NCI-H2196 treated with DMSO at 0.1 percent for 48 hours (cell line): ENCODE measurements at regions not wholly inside any gene's neighbourhood (a gene's known extent, or its start where the extent isn't known, plus 50 kb on each side); places are given as distances from the start of the nearest gene placed in this dataset.
"Not testable (repeated sequence)": the region's sequence is repeated elsewhere in the genome, so short reads cannot be mapped to it uniquely, and the experiment has no call there.

ENCODE experiments used
- DNase-seq: peaks from one replicate; lab custom pipeline; 2025; ENCODE audit not compliant: unreplicated experiment; lab: John Stamatoyannopoulos, UW

DNA sequence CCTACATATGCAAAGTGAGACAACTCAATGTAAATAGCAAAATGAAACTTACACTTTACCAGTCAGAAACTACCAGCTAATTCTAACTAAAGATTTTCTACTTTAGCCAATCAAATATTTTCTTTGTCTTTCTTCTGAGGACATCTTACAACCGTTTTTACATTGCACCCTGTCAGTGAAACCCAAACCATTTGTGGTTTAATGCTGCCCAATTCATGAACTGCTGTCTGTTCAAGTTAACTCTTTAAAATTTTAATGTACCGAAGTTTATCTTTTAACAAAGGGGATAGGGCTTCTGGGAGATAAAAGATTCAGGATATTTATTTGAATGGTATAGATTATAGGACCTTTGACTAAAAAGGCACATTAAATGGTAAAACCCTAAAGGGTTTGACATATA lies 121.3 kb upstream of the HDDC2 start:
- DNase-seq, result no peak

DNA sequence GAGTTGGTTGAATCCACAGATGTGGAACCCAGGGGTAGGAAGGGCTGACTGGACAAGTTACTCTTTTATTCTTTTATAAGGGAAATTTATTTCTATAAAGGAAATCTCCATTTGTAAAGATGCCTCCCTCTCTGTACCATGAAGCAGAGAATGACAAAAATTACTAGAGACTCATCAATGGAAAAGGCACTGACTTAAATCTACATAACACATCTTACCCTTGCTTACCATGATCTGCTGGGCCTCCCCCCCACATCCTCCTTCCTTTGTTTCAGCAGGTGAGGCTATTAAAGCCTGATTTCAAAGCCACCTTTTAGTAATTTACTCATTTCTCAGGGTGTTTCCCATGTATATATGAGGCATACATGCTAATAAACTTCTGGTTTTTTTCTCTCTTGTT lies 130.2 kb upstream of the HDDC2 start:
- DNase-seq, result no peak

DNA sequence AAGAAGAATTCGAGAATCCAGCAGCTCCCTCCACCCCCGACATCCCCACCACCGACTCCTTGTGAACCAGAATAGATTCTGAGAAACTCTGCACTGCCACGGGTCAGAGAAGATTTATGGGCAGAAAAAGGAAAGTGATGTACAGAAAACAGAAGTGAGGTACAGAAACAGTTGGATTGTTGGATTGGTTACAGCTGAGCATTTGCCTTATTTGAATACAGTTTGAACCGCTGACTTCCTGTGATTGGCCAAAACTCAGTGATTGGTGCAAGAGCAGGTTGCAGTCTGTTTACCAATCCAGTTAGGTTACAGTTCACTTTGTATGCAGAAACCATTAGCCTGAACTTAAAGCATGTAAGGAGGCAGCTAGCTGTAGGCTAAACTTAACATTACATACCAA lies 131.2 kb upstream of the HDDC2 start:
- DNase-seq, result no peak

DNA sequence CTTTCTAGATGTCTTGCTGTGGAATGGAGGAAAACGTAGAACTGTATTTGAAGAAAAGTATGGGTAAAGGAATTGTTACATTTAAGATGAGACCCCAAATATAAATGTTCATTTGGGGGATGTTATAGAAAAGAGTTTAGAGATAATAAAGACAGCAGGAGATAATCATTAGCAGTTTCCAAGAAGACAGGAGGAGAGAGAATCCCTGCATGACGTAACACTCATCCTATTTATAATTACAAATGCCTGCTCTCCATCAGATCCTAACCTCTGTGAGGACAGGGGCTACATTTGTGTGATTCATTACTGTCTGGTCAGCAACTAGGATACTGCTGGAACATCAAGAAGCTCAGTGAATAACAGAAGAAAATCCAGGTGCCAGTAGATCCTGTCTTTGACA lies 133.0 kb upstream of the HDDC2 start:
- no peak for DNase-seq

DNA sequence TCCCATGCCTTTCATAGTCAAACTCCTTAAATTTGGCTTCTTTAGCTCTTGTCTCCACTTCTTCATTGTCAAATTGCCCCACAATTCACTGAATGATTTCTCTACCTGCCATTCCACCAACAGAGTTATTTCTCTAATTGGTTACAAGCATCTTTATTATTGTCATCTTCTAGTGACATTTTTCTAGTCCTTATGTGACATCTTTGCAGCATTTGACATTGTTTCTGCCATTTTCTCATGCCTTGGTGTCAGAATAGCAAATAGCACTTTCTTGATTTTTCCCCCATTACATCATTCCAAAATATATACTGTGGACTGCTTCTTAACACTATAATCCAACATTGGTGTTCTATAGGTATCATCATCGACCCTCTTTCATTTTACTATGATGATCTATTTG lies 137.7 kb upstream of the HDDC2 start:
- no peak for DNase-seq

DNA sequence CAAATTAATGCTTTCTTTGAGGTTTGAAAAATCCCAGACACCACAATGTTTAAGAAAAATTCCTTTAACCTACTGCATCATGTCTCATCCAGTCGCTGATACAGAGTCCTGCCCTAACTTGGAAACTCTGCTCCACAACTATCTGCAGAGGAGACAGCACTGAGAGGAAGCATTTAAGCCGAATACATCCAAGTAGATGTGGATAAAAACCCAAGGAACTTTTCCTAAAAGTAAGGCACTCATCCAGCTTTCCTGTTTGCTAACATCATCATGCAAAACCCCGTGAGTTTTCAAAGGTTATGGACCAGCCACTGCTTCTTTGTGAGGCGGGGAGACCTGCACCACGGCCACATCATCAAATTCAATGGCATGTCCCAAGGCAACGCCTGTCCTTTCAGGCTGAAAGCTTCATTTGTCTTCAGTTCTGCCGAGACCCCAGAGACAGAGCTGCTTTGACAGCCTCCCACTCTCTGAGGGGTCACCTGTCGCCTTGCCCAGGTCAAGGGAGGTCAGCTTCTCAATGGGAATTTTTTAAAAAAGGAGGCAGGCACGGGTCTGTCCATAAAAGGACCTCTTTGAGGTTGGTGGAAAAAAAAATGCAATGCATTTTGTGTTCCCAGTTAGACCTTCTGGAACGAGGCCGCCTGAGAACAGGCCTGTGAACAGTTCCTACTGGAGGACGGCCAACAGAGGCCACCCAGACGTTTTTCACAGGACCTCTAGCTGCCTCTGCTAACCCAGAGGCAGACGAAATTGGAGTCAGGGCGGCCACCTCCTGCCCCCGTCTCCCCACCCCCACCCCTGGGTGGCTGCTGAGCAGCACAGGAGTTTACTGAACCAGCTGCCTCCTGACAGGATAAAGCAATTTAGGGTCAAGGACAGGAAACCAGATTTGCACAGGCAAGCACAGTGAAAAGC lies 142.5 kb upstream of the HDDC2 start:
- no peak for DNase-seq

DNA sequence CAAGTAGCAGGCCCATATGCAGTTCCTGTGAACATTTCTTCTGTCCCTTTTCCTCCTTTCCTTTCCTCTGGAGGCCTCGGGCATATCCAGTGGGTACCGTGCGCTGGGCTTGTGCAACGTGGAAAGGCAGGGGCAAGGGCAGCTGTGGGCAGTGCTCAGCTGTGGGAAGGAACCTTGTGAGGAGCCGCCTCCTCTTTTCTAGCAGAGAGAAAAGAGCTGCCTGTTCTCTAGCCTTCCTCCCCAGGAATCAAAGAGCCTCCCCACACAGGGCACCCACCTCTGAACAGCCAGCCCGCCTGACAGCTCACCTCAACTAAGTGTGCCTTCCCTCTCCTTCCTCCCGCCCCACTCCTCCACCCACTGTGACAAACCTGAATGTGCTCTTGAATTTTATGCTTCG lies 143.3 kb upstream of the HDDC2 start:
- DNase-seq, result no peak

DNA sequence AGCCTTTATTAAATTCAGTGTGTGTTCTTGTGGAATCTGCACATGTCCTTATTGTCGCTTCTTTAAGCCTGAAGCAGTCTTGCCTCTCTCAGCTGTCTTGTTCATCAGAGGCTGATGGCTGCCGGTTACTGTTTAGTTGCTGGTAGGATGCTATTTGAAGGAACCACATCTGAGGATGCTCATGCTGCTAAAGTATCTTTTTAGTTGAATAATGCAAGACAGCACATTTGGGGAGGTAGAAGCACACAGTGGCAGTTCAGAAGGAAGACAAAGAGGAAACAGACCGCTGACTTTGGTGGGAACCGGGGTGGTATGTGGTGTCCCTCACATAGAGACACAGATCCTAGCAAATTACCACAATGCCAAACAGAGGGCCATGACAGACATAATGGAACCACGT lies 144.2 kb upstream of the HDDC2 start:
- DNase-seq, result no peak

DNA sequence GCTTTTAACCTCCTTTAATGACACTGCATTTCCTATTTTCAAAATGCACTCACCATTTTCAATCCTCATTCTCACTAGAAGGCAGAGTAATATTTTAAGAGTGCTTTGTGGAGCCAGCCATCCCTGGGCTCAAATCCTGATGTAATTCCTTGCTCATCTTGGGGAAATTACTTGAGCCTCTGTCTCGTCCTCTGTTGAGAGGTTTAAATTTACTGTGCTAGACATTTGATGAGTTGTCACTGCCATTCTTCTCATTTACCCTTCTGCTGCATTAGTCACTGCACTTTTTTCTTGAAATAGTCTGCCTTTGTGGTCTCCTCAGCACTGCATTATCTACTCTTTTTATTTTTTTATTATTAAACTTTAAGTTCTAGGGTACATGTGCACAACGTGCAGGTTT lies 150.0 kb upstream of the HDDC2 start:
- DNase-seq, result no peak

DNA sequence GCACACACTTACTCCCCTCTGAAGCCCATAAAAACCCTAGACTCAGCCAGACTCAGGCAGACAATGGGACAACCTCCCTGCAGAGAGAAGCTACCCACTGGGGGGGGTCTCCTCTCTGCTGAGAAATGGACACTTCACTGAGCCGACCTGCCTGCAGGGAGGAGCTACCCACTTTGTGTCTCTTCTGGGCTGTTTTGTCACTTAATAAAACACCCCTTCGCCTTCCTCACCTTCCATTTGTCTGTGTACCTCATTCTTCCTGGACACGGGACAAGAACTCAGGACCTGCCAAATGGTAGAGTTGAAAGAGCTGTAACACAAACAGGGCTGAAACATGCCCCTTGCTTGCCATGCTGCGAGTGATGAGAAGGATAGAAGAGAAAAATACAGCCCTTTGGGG lies 151.7 kb upstream of the HDDC2 start:
- no peak for DNase-seq

DNA sequence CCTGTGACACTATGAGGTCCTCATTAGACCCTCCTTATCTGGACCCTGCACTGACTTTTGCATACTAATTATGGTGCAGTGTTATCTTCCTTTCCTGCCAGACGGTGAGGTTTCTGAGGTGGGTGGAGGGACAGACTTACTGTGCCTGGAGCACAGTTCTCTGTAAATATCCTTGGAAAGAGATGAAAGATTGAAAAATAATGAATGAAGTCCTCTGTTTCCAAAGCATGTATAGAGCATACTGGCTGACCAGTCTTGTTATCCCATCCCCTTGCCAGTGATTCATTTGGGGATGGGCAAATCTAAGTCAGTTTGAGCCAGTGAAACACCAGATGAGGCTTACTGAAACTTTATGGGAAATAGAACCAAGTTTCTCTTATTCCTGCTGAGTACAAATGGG lies 152.6 kb upstream of the HDDC2 start:
- DNase-seq, result no peak

DNA sequence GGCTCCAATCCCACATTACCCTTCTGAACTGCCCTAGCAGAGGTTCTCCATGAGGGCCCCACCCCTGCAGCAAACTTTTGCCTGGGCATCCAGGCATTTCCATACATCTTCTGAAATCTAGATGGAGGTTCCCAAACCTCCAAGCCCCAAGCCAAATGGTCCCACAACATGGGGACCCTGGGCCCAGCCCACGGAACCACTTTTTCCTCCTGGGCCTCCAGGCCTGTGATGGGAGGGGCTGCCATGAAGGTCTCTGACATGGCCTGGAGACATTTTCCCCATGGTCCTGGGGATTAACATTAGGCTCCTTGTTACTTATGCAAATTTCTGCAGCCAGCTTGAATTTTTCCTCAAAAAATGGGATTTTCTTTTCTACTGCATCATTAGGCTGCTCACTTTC lies 156.7 kb upstream of the HDDC2 start:
- not testable (repeated sequence) for DNase-seq

DNA sequence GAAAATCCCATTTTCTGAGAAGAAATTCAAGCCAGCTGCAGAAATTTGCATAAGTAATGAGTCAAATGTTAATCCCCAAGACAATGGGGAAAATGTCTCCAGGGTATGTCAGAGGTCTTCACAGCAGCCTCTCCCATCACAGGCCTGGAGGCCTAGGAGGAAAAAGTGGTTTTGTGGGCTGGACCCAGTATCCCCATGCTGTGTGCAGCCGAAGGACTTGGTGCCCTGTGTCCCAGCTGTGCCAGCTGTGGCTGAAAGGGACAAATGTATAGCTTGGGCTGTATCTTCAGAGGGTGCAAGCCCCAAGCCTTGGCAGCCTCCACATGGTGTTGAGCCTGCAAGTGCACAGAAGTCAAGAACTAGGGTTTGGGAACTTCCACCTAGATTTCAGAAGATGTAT lies 163.6 kb upstream of the HDDC2 start:
- DNase-seq, result not testable (repeated sequence)

DNA sequence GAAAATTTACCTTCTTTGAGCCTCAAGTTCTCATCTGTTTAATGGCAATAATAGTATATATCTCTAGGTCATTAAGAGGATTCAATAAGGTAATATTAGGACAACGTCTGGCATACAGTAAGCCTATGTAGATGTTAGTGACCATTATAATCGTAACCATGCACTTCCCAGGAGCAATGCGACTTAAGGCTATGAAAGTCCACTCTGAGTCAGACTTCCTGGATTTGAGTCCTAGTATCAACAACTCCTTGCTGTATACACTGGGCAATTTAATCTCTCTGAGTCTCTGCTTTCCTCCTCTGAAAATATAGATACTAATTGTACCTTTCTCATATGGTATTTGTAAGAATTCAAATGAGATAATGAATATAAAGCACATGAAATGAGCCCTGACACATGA lies 168.1 kb upstream of the HDDC2 start:
- DNase-seq, result no peak

DNA sequence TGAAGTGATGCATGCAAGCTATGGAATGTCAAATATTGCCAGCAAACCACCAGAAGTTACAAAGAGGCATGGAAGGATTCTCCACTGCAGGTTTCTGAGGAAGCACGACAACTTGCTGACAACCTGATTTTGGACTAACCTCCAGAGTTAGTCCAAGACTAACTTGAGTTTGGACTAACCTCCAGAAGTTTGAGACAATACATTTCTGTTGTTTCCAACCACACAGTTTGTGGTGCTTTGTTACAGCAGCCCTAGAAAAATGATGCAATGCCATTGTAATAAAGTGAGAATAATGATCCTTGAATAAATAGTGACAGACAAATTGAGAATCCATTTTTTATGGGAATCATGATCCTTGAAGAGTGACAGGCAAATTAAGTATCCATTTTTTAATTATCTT lies 169.9 kb upstream of the HDDC2 start:
- no peak for DNase-seq

DNA sequence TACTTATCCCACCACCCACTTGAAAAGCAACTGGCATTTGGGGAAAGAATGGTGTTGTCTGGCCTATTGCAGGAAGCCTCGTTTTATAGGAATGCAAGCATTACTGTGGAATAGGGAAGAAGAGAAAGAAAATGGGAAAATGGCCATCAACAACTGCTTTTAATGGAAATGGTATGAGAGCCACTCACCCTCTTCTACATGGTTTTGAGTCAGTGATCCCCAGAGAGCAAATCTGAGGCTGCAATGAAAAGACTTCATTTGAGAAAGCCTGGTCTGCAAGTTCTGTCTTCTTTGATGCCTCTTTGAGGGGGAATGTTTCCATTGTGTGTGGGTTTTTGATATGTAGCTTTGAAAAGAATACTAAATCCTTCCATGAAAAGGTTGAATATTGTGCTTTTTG lies 172.3 kb upstream of the HDDC2 start:
- DNase-seq, result no peak

DNA sequence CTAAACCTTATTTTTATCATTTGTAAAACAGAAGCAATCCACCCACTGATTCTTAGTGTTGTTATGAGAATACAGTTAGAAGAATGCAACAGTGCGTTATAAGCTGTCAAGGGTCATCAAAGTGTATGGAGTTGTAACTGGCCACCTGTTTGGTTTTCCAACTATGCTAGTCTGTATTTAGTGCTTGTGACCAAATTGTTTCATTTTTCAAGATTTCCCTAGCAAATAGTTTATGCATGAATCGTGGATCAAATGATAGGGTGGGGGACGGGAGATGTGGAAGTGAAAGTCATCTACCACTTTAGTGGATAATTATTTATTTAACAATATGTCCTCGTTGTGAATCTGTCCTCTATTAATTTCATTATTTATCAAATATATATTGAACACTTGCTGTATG lies 175.4 kb upstream of the HDDC2 start:
- DNase-seq, result no peak

DNA sequence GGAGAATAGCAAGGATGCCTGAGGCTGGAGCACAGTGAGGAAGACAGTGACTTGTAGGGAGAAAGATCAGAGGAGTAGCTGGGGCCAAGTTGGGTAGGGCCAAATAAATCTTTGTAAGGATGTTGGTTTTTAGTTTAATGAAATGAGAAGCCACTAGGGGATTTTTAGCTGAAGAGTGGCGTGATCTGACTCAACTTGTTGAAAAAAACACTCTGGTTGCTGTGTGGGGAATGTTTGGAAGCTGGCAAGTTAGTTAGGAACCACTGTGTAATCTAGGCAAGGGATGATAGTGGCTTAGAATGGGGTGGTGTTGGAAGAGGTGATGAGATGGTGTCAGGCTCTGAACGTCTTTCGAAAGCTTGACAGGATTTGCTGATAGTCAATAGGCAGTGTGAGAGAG lies 176.1 kb upstream of the HDDC2 start:
- no peak for DNase-seq

DNA sequence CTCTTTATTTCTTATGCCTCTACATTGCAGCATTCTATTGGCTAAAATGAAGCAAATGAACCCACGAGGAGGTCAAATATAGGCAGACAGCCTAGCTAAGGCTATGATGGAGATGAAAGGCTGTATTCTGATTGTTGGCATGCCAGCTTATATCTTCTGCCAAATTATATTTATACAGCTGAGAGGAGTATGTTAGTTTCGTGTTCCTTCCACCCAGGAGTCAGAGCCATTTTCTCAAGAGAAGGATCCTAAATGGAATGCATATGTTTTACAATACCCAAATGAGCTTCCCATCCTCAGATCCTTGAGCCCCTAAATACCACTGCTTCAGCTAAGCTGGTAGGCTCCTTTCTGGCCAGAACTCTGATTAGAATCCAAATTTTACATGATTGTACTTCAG lies 178.4 kb upstream of the HDDC2 start:
- no peak for DNase-seq

DNA sequence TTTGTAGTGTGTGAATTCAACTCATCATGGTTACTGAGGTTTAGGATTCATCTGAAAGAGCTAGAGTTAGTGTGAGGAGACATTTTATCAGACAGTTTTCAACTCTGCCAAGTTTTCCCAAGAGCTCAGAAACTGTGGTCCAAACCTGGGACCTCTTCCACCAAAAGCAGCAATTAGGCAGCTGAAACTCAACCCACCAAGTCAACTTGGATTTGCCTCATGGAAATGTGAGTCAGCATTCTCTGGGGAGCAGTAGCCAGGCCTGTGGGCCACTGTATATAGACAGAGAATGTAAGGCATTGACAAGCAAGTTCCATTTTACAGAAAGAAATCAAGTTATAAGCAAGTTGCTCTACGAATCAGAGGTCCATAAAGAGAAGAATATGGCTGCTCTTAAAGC lies 178.8 kb upstream of the HDDC2 start:
- no peak for DNase-seq

DNA sequence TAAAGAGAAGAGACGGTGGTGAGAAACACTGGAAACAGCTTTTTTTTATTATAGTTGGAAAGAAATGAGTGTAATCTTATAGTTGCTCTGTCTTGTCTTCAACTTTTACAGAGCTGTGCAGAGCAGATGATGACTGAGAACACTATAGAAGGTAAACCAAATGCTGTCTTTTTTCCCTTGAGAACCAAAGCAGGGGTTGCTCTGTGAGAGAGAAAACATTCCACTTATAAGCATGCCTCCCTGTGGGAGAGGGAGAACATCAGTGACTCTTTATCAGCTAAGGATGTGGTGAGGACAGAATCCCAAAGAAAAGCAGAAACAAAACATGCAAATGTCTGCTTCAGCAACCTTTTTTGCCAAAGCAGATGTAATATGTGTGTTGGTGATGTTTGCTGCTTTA lies 179.3 kb upstream of the HDDC2 start:
- DNase-seq, result no peak

DNA sequence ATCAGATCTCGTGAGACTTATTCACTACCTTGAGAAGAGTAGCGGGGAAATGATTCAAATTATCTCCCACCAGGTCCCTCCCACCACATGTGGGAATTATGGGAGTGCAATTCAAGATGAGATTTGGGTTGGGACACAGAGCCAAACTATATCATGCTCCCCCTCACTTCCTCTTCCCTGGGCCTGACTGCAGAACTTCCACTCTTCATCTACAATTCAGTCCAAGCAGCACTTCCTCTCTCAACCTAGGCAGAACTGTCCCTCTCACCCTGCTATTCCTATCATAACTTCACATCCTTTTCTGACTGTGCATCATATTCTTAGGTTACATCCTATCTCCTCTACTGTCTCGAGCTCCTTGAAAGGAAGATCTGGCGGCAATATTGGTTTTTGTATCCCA lies 184.0 kb upstream of the HDDC2 start:
- no peak for DNase-seq

DNA sequence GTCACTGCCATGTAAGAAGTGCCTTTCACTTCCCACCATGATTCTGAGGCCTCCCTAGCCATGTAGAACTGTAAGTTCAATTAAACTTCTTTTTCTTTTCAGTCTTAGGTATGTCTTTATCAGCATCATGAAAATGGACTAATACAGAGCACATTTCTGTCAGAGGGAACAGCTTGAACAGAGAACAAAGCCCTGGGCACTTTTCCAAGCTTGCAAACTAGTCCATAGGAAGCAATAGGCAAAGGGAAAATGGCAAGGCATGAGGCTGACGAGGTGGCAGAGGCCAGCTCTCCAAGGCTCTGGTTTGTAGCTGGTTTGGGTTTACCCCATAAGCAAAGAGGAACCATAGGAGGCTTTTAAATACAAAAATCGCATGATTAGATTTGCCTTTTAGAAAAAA lies 185.1 kb upstream of the HDDC2 start:
- DNase-seq, result no peak
